Activated CD4-positive, alpha-beta T cell treated with anti-CD3 and anti-CD28 coated beads, Interleukin-2, amount 10 ng/mL, durations not matched to agents 7 days and 5 days (primary cell): ENCODE measurements at regions not wholly inside any gene's neighbourhood (a gene's known extent, or its start where the extent isn't known, plus 50 kb on each side); places are given as distances from the start of the nearest gene placed in this dataset.
"Not testable (repeated sequence)": the region's sequence is repeated elsewhere in the genome, so short reads cannot be mapped to it uniquely, and the experiment has no call there.

Experiments
- CTCF ChIA-PET: fragments of 350-600 bp; sonication (Branson Sonifier 250); formaldehyde crosslinking; loops from one replicate; lab custom pipeline; 2021; ENCODE audit warnings: antibody characterized with exemption; lab: Charles Lee
- POLR2A ChIA-PET: fragments of 350-600 bp; sonication (Branson Sonifier 250); formaldehyde crosslinking; loops from one replicate; lab custom pipeline; 2021; ENCODE audit warnings: antibody characterized with exemption; lab: Charles Lee
- DNase-seq: peaks from one replicate; pipeline ENCODE4 v3.0.0-alpha.2; 2020
- H3K27ac Mint-ChIP-seq: one replicate; pipeline ENCODE4 v1.8.0; 2021; ENCODE audit warnings: mild to moderate bottlenecking, moderate library complexity, mixed read lengths
- H3K27me3 Mint-ChIP-seq: one replicate; pipeline ENCODE4 v1.8.0; 2021; ENCODE audit warnings: mixed read lengths
- H3K36me3 Mint-ChIP-seq: one replicate; pipeline ENCODE4 v1.8.0; 2021; ENCODE audit warnings: low read depth, mixed read lengths
- H3K4me1 Mint-ChIP-seq: one replicate; pipeline ENCODE4 v1.8.0; 2021; ENCODE audit warnings: mixed read lengths
- H3K4me3 Mint-ChIP-seq: one replicate; pipeline ENCODE4 v1.8.0; 2021; ENCODE audit warnings: mild to moderate bottlenecking, moderate library complexity, mixed read lengths
- H3K9me3 Mint-ChIP-seq: one replicate; pipeline ENCODE4 v1.8.0; 2021; ENCODE audit warnings: mixed read lengths

DNA sequence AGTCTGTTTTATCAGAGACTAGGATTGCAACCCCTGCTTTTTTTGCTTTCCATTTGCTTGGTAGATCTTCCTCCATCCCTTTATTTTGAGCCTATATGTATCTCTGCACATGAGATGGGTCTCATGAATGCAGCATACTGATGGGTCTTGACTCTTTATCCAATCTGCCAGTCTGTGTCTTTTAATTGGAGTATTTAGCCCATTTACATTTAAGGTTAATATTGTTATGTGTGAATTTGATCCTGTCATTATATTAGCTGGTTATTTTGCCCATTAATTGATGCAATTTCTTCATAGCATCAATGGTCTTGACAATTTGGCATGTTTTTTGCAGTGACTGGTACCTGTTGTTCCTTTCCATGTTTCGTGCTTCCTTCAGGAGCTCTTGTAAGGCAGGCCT is 161.7 kb downstream of the GDAP2 start:
- H3K4me3 Mint-ChIP-seq, CTCF ChIA-PET, H3K27ac Mint-ChIP-seq, H3K36me3 Mint-ChIP-seq, H3K4me1 Mint-ChIP-seq, POLR2A ChIA-PET, DNase-seq: not testable (repeated sequence)
- Mint-ChIP-seq H3K27me3 (peaks cover 20% of the 10 kb centered on the region), H3K9me3 (peaks cover 36% of the 10 kb centered on the region)

DNA sequence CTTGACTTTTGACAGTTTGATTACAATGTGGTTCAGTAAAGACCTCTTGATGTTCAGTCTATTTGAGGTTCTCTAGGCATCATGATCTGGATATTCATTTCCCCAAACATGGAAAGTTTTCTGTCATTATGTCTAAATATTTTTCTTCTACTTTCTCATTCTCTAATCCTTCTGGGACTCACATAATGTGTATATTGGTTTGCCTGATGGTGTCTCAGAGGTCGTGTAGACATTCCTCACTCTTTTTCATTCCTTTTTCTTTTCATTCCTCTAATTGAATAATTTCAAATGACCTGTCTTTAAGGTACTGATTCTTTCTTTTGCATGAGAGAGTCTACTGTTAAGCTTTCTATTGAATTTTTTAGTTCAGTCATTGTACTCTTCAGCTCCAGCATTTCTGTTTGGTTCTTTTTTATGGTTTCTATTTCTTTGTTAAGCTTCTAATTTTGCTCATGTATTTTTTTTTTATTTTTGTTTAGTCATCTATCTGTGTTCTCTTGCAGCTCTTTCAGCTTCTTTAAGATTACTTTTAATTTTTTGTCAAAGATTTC is 158.4 kb downstream of the GDAP2 start:
- H3K9me3 Mint-ChIP-seq: peaks cover 36% of the 10 kb centered on the region
- POLR2A ChIA-PET: no interaction called here
- no peak overlapping the region for H3K4me3 Mint-ChIP-seq
- H3K4me1 Mint-ChIP-seq: no peaks in the 10 kb centered on the region
- no peak overlapping the region for H3K27ac Mint-ChIP-seq
- H3K27me3 Mint-ChIP-seq: peaks cover 16% of the 10 kb centered on the region
- DNase-seq: no peak
- H3K36me3 Mint-ChIP-seq: peaks cover 1% of the 10 kb centered on the region
- CTCF ChIA-PET: interaction anchor here (2.1 kb wide), 1 partner anchor 236 kb away, joined by 5 read pairs; no protein-coding TSS in a partner anchor

DNA sequence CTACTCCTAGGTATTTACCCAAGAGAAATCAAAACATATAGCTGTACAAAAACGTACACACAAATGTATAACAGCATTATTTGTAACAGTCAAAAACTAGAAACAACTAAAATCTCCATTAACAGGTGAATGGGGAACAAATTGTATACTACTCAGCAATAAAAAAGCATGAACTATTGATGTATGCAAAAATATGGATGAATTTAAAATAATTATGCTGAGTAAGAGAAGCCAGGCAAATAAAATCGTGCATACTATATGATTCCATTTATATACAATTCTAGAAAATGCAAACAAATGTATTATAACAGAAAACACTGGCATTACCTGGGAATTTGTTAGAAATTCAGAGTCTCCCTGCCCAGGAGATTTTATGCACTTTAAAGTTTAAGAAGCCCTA is 150.1 kb downstream of the GDAP2 start:
- Mint-ChIP-seq H3K4me1 (no peaks in the 10 kb centered on the region), H3K4me3 (no peak overlapping the region), H3K9me3 (no peaks in the 10 kb centered on the region), H3K27me3 (peaks cover 9% of the 10 kb centered on the region), H3K36me3 (no peaks in the 10 kb centered on the region), H3K27ac (no peak overlapping the region)
- ChIA-PET POLR2A (no interaction called here), CTCF (no interaction called here)
- no peak for DNase-seq

DNA sequence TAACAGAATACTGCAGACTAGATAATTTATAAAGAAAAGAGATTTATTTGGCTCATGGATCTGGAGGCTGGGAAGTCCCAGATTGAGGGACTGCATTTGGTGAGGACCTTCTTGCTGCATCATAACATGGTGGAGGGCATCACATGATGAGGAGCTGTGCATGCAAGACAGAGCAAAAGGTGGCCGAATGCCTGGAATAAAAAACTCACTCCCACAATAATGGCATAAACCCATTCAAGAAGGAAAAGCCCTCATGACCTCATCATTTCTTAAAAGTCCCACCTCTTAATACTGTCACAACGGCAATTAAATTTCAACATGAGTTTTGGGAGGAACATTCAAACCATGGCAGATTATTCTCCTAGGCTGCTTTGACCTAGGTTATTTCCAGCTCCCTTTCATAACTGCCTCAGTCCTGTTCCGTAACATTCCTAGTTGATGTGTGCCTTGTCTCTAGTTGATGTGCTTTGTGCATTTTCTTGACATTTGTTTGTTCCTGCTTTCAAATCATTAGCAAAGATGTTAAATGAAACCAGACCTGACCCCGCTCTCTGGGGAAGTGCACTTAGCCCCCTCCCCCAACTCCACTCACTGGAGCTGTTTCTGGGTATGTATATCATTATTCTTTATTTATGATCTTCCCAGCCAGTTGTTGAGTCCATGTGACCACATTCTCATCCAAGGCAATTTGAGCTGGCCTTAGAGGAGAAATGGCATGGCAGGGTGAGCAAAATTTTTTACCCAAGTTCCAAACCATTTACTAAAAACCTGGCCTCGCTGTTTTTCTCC is 148.5 kb downstream of the GDAP2 start:
- no peak overlapping the region for H3K4me3 Mint-ChIP-seq
- H3K36me3 Mint-ChIP-seq: no peaks in the 10 kb centered on the region
- H3K27ac Mint-ChIP-seq: no peak overlapping the region
- H3K4me1 Mint-ChIP-seq: peaks cover 6% of the 10 kb centered on the region
- ChIA-PET CTCF (interaction anchor here (0.6 kb wide), 1 partner anchor 441 kb away, joined by 4 read pairs; no protein-coding TSS in a partner anchor), POLR2A (no interaction called here)
- H3K27me3 Mint-ChIP-seq: peaks cover 15% of the 10 kb centered on the region
- no peak for DNase-seq
- no peaks in the 10 kb centered on the region for H3K9me3 Mint-ChIP-seq

DNA sequence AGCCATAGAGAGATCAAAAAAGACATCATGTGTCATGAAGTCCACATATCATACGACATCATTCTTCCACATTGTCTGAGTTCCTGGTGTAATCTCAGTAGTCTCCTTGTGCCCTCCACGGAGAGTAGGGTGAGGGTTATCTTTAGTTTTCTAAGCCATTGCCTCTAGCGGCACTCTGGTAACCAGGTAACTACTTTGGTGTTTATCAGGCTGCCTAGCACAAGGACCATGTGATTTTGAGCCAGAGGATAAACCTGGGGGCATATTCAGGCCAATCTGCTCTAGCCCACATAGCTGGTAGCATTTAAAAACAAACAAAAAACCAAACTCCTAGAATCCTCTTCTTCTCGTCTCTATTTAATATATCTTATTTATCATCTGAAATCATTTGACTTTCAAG is 147.4 kb downstream of the GDAP2 start:
- no peaks in the 10 kb centered on the region for H3K9me3 Mint-ChIP-seq
- DNase-seq: no peak
- ChIA-PET POLR2A (no interaction called here), CTCF (no interaction called here)
- no peaks in the 10 kb centered on the region for H3K36me3 Mint-ChIP-seq
- H3K4me3 Mint-ChIP-seq: no peak overlapping the region
- peaks cover 6% of the 10 kb centered on the region for H3K4me1 Mint-ChIP-seq
- peaks cover 21% of the 10 kb centered on the region for H3K27me3 Mint-ChIP-seq
- no peak overlapping the region for H3K27ac Mint-ChIP-seq

DNA sequence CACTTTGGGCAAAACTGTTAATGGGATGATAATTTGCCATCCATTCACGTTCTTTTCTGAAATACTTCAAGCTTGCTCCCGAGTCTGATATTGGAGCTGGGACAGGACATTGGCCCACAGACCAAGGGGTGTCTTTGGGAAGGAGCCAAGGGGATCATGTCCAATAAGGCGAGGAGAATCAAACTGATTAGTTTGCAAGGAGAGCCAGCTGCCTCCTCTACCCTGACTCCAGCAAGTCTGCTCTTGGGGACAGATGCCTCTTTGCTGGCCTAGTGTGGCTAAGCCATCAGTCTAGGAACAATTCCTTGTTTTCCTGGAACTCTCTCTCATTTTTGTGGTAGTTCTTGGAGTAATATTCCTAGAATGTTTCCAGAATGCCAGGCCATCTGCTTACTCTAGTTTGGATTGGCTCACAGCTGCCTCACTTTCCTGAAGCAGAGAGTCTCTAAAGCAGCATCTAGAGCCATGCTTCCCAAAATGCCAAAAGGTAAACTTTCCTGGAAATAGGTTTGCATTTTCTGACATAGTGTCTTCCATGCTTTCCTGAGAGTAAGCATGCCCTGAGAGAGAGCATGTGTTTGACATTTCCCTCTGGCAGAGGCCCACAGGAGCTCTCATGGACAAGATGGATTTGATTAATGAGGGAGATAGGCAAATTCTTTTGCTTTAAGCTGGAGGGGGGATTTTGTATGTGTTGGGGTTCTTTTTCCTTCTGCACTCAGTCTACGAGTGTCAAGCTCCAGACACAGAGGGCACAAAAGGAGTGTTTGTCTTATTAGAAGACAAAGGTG is 145.6 kb downstream of the GDAP2 start:
- Mint-ChIP-seq H3K27me3 (peaks cover 19% of the 10 kb centered on the region), H3K9me3 (no peaks in the 10 kb centered on the region), H3K4me1 (peaks cover 6% of the 10 kb centered on the region), H3K27ac (no peak overlapping the region), H3K36me3 (no peaks in the 10 kb centered on the region), H3K4me3 (no peak overlapping the region)
- ChIA-PET CTCF (no interaction called here), POLR2A (no interaction called here)
- no peak for DNase-seq

DNA sequence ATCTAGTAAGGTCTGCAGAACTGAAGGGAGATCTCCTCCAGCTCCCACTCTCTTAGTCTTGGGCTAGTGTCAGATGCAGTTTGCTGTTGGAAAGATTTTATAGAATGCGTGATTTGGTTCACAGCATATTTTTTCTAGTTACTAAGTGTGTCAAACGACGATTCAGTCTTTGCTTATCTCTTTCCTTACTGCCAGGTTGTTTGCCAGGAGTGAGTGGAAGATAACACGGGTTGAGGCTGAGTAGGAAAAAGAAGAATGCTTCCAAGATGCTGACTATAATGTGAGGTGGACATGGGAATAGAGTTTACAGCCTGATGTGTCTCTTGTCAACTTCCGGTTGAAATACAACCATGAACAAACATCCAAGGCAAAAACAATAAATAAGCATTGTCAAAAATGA is 141.4 kb downstream of the GDAP2 start:
- Mint-ChIP-seq H3K9me3 (no peaks in the 10 kb centered on the region), H3K27ac (no peak overlapping the region), H3K4me1 (peaks cover 6% of the 10 kb centered on the region), H3K36me3 (no peaks in the 10 kb centered on the region), H3K4me3 (no peak overlapping the region), H3K27me3 (peaks cover 14% of the 10 kb centered on the region)
- no peak for DNase-seq
- ChIA-PET POLR2A (no interaction called here), CTCF (interaction anchor here (1.0 kb wide), 1 partner anchor 113 kb away, joined by 3 read pairs; no protein-coding TSS in a partner anchor)

DNA sequence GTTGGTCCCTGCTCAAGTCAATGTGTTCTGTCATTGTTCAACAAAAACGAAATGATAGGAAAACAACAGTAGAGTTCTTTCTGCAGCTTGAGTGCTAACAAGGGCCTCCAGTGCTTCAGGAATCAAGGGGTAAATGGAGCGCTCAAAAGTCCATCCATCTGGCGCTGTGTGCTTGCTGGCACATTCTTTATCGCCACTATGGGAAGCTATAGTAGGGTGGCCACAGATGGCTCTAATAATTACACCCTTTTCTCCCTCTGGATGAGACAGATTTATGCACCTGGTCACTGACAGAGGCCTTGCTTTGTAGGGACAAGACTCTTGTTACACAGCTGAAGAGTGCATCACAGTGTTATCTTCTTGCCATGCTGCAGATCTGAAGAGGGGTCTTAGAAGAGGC is 136.0 kb downstream of the GDAP2 start:
- CTCF ChIA-PET: no interaction called here
- peaks cover 3% of the 10 kb centered on the region for H3K27me3 Mint-ChIP-seq
- no peaks in the 10 kb centered on the region for H3K4me1 Mint-ChIP-seq
- no peak overlapping the region for H3K4me3 Mint-ChIP-seq
- H3K27ac Mint-ChIP-seq: no peak overlapping the region
- POLR2A ChIA-PET: no interaction called here
- no peaks in the 10 kb centered on the region for H3K36me3 Mint-ChIP-seq
- no peaks in the 10 kb centered on the region for H3K9me3 Mint-ChIP-seq
- no peak for DNase-seq

DNA sequence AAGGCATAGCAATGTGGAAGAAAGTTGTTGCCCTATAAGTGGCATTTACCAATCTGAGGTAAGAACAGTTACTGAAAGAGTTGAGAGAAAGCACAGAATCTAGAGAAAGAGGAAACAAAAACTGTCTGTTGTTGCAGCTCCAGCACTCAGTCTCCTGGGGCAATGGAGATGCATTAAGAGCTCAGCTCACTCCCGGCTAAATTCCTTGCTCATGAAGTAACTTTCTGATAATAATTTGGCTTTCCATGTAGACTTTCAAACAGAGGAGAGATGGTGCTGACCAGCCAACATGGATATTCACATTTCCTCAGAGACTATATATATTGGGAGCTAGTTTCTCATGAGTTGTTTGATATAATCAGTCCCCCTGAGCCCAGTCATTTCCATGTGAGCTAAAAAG is 135.3 kb downstream of the GDAP2 start:
- Mint-ChIP-seq H3K4me1 (no peaks in the 10 kb centered on the region), H3K9me3 (no peaks in the 10 kb centered on the region), H3K27me3 (peaks cover 5% of the 10 kb centered on the region), H3K36me3 (no peaks in the 10 kb centered on the region), H3K27ac (no peak overlapping the region), H3K4me3 (no peak overlapping the region)
- POLR2A ChIA-PET: no interaction called here
- no peak for DNase-seq
- CTCF ChIA-PET: interaction anchor here (0.8 kb wide), 1 partner anchor 36 kb away, joined by 3 read pairs; no protein-coding TSS in a partner anchor

DNA sequence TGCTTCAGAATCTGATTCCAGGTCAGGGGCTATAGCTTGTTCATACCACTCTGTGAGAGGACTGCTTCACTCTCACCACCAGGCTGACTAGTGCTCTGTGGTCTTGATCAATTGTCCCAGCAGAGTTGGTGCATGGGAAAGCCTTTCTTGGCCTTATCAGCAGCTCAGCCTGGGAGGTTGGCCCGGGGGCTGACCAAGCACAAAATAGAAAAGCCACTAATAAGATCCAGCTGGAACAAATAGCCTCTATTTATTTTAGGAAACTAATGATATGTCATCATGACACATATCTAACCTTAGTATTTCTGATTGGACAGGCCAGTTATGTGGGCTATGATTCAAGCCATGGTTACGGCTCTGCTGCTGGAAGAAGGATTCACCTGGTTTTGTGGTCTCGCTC is 134.2 kb downstream of the GDAP2 start:
- ChIA-PET CTCF (no interaction called here), POLR2A (no interaction called here)
- no peaks in the 10 kb centered on the region for H3K36me3 Mint-ChIP-seq
- no peaks in the 10 kb centered on the region for H3K9me3 Mint-ChIP-seq
- no peaks in the 10 kb centered on the region for H3K4me1 Mint-ChIP-seq
- DNase-seq: no peak
- H3K27ac Mint-ChIP-seq: no peak overlapping the region
- no peak overlapping the region for H3K4me3 Mint-ChIP-seq
- peaks cover 9% of the 10 kb centered on the region for H3K27me3 Mint-ChIP-seq

DNA sequence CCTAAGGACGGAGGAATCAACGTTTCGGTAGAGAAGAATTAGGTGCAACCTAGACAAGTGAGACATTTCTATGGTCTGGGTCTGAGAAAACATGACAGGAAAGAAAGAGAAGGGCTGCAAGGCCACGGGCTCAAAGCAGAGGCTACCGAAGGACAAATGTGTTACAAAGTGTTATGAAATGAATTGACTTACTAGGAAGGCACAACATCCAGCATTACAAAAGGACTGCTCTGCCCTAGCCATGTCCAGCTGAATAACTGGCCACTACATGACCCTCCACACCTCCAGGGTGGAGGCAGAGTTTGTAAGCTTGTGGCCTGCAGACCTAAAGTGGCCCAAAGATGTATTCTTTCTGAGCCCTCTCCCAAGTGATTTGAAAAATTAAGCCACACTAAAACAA is 133.6 kb downstream of the GDAP2 start:
- H3K36me3 Mint-ChIP-seq: no peaks in the 10 kb centered on the region
- CTCF ChIA-PET: no interaction called here
- no peak overlapping the region for H3K27ac Mint-ChIP-seq
- H3K9me3 Mint-ChIP-seq: no peaks in the 10 kb centered on the region
- no peaks in the 10 kb centered on the region for H3K4me1 Mint-ChIP-seq
- peaks cover 10% of the 10 kb centered on the region for H3K27me3 Mint-ChIP-seq
- DNase-seq: no peak
- H3K4me3 Mint-ChIP-seq: no peak overlapping the region
- POLR2A ChIA-PET: no interaction called here

DNA sequence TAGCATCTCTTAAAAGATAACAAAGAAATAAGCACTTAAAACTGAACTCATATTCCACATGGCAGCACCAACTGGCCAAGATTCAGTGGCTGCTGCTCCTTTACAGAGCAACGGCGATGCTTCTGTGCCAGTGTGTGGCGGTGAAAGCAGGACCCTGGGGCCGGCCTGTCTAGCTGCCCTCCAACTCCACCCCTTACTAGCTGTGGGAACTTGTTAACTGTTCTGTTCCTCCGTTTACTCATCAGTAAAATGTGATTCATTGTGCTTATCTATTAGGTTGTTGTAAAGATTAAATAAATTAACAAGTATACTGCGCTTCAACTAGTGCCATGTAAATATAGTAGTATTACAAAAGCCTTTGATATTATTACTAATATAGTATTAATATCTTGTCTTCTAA is 133.2 kb downstream of the GDAP2 start:
- Mint-ChIP-seq H3K9me3 (no peaks in the 10 kb centered on the region), H3K36me3 (no peaks in the 10 kb centered on the region), H3K27ac (no peak overlapping the region), H3K27me3 (peaks cover 10% of the 10 kb centered on the region), H3K4me3 (no peak overlapping the region), H3K4me1 (no peaks in the 10 kb centered on the region)
- CTCF ChIA-PET: no interaction called here
- POLR2A ChIA-PET: no interaction called here
- DNase-seq: no peak

DNA sequence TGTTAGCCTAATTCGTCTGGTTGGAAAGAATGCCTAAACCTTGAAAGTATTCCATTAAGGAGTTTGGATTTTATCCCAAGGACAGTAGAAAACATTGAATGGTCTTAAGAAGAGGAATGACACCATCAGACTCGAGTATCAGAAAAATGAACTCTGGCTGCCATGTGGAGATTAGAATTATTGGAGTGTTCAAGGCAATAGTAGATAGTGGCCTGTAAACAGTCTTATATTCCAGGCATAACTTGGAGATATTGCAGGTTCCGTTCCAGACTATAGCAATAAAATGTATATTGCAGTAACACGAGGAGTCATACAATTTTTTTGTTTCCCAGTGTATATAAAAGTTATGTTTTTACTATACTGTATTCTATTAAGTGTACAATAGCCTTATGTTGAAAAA is 130.9 kb downstream of the GDAP2 start:
- Mint-ChIP-seq H3K36me3 (no peaks in the 10 kb centered on the region), H3K4me3 (no peak overlapping the region), H3K27me3 (peaks cover 10% of the 10 kb centered on the region), H3K9me3 (no peaks in the 10 kb centered on the region), H3K27ac (no peak overlapping the region), H3K4me1 (no peaks in the 10 kb centered on the region)
- CTCF ChIA-PET: no interaction called here
- DNase-seq: no peak
- POLR2A ChIA-PET: no interaction called here
